ENCODE measurements at regions not wholly inside any gene's neighbourhood (a gene's known extent, or its start where the extent isn't known, plus 50 kb on each side); places are given as distances from the start of the nearest gene placed in this dataset.

- no peaks in the 10 kb centered on the region for H4K20me1 ChIP-seq (ENCODE audit: insufficient read depth, low read length)
- H3K79me2 ChIP-seq (ENCODE audit: insufficient read depth, low read length): no peaks in the 10 kb centered on the region
- no peaks in the 10 kb centered on the region for H3K4me1 Mint-ChIP-seq
- H3K27ac Mint-ChIP-seq: no peak overlapping the region
- 100% methylated on average over 1 of the region's 3 CpGs for WGBS (ENCODE audit: insufficient coverage)
- DNase-seq: no peak
- H2AFZ ChIP-seq (ENCODE audit: insufficient read depth, low read depth, low read length, poor library complexity, severe bottlenecking): no peak overlapping the region
- H3K36me3 ChIP-seq (replicated peaks in 1 of 2; ENCODE audit: control insufficient read depth in 1 of 2, insufficient read depth in 2 of 2, low read length in 2 of 2): no peaks in the 10 kb centered on the region
- TF ChIP-seq, protein P1, sequence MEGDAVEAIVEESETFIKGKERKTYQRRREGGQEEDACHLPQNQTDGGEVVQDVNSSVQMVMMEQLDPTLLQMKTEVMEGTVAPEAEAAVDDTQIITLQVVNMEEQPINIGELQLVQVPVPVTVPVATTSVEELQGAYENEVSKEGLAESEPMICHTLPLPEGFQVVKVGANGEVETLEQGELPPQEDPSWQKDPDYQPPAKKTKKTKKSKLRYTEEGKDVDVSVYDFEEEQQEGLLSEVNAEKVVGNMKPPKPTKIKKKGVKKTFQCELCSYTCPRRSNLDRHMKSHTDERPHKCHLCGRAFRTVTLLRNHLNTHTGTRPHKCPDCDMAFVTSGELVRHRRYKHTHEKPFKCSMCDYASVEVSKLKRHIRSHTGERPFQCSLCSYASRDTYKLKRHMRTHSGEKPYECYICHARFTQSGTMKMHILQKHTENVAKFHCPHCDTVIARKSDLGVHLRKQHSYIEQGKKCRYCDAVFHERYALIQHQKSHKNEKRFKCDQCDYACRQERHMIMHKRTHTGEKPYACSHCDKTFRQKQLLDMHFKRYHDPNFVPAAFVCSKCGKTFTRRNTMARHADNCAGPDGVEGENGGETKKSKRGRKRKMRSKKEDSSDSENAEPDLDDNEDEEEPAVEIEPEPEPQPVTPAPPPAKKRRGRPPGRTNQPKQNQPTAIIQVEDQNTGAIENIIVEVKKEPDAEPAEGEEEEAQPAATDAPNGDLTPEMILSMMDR (IDR thresholded peaks at IDR 0.05): no peak
- intact Hi-C loops (cut with micrococcal nuclease): no loop called here
- no peak overlapping the region for H3K9ac ChIP-seq (ENCODE audit: insufficient read depth, low read length, poor library complexity, severe bottlenecking)
- no peak overlapping the region for H3K4me3 ChIP-seq (replicated peaks in 1 of 3; ENCODE audit: low read depth in 2 of 3, low read length in 3 of 3)
- H3K27ac ChIP-seq (ENCODE audit: low read depth in 1 of 2, low read length in 2 of 2): no peak overlapping the region
- no peaks in the 10 kb centered on the region for H3K4me1 ChIP-seq (ENCODE audit: control insufficient read depth in 1 of 2, insufficient read depth in 2 of 2, low read length in 2 of 2)
- H3K9me3 ChIP-seq (replicated peaks in 1 of 2; ENCODE audit: control insufficient read depth in 1 of 2, insufficient read depth in 1 of 2, low read length in 2 of 2): no peaks in the 10 kb centered on the region
- H3K4me2 ChIP-seq (replicated peaks; ENCODE audit: extremely low read depth, low read length, poor library complexity, severe bottlenecking): no peak overlapping the region
- H3K27me3 ChIP-seq (ENCODE audit: control insufficient read depth in 2 of 2, insufficient read depth in 2 of 2, low read length in 2 of 2): no peaks in the 10 kb centered on the region
- peaks cover 0 to 6% (median 0%) of the 10 kb centered on the region in 3 donors for H3K27me3 Mint-ChIP-seq (ENCODE audit: low read depth in 3 of 3)
- H3K9me3 Mint-ChIP-seq: peaks cover 0 to 4% (median 0%) of the 10 kb centered on the region in 7 donors
- no peak overlapping the region for H3K4me3 Mint-ChIP-seq
- H3K36me3 Mint-ChIP-seq: no peaks in the 10 kb centered on the region
Measured at GRCh38 chr3:153960458-153961074, 160.6 kb upstream of the ARHGEF26 start.

DNA sequence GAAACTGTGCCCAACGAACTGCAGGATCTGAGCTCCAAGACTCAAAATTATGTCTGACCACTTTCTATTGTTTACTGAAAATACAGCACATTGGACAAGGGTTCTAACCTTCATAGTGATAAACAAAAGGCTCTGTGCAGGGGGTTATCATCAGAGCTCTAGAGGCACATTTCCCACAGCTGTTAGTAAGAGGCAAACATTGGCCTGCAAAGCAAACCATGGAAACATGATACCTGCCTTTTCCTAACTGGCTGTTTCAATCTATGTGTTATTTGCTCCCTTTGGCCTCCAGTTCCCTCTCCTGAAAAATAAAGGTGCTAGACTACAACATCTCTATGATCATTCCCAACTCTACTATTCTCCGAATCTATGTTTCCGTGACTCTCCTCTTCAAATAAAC is 159.7 kb upstream of the ARHGEF26 start:
- intact Hi-C loops (cut with micrococcal nuclease): no loop called here
- Histone ChIP-seq H3K27me3 (ENCODE audit: control insufficient read depth in 2 of 2, insufficient read depth in 2 of 2, low read length in 2 of 2) (no peaks in the 10 kb centered on the region), H3K36me3 (replicated peaks in 1 of 2; ENCODE audit: control insufficient read depth in 1 of 2, insufficient read depth in 2 of 2, low read length in 2 of 2) (no peaks in the 10 kb centered on the region), H3K4me1 (ENCODE audit: control insufficient read depth in 1 of 2, insufficient read depth in 2 of 2, low read length in 2 of 2) (no peaks in the 10 kb centered on the region), H4K20me1 (ENCODE audit: insufficient read depth, low read length) (no peaks in the 10 kb centered on the region), H3K9me3 (replicated peaks in 1 of 2; ENCODE audit: control insufficient read depth in 1 of 2, insufficient read depth in 1 of 2, low read length in 2 of 2) (no peaks in the 10 kb centered on the region), H2AFZ (ENCODE audit: insufficient read depth, low read depth, low read length, poor library complexity, severe bottlenecking) (no peak overlapping the region), H3K79me2 (ENCODE audit: insufficient read depth, low read length) (no peaks in the 10 kb centered on the region), H3K9ac (ENCODE audit: insufficient read depth, low read length, poor library complexity, severe bottlenecking) (no peak overlapping the region), H3K4me3 (replicated peaks in 1 of 3; ENCODE audit: low read depth in 2 of 3, low read length in 3 of 3) (no peak overlapping the region), H3K27ac (ENCODE audit: low read depth in 1 of 2, low read length in 2 of 2) (no peak overlapping the region), H3K4me2 (replicated peaks; ENCODE audit: extremely low read depth, low read length, poor library complexity, severe bottlenecking) (no peak overlapping the region)
- H3K27me3 Mint-ChIP-seq (ENCODE audit: low read depth in 3 of 3): peaks cover 0 to 6% (median 0%) of the 10 kb centered on the region in 3 donors
- H3K9me3 Mint-ChIP-seq: peaks cover 0 to 4% (median 0%) of the 10 kb centered on the region in 7 donors
- no peaks in the 10 kb centered on the region for H3K36me3 Mint-ChIP-seq
- H3K4me3 Mint-ChIP-seq: no peak overlapping the region
- no peak overlapping the region for H3K27ac Mint-ChIP-seq
- TF ChIP-seq, protein P1 (IDR thresholded peaks at IDR 0.05): no peak
- WGBS (ENCODE audit: insufficient coverage): no CpG with 5 or more reads among the region's 3 CpGs
- no peak for DNase-seq
- H3K4me1 Mint-ChIP-seq: no peaks in the 10 kb centered on the region

Data from CD14-positive monocyte (primary cell).